Heart left ventricle (tissue), 16 donors: ENCODE measurements at regions not wholly inside any gene's neighbourhood (a gene's known extent, or its start where the extent isn't known, plus 50 kb on each side); places are given as distances from the start of the nearest gene placed in this dataset.
A peak's percentile ranks its signal among the peaks of the same experiment; 100 is the strongest.

Experiments used
- ATAC-seq, 4 donors: fragments of 200-7000 bp; cut with Tn5 transposase; one replicate each; pipeline ENCODE4 v1.9.1; 2020 to 2022; ENCODE audit warnings: moderate library complexity in 4 of 4, mild to moderate bottlenecking in 3 of 4, moderate number of reproducible peaks in 1 of 4
- DNase-seq, 5 donors: peaks; one replicate each; pipeline ENCODE4 v3.0.0-alpha.2; 2020
- H3K27ac ChIP-seq, 12 donors: fragments of 200-600 bp; sonication (generic) in 4 of 12; one replicate each; pipeline versions ENCODE4 v1.5.0 to v1.8.0; 2016 to 2022; ENCODE audit warnings: mild to moderate bottlenecking in 2 of 12
- H3K27me3 ChIP-seq, 9 donors: fragments of 200-600 bp; sonication (generic) in 2 of 9; one replicate each; pipeline versions ENCODE4 v1.5.1 to v1.8.0; 2016 to 2022; ENCODE audit warnings: mild to moderate bottlenecking in 3 of 9
- H3K36me3 ChIP-seq, 9 donors: fragments of 200-600 bp; sonication (generic) in 2 of 9; one replicate each; pipeline versions ENCODE4 v1.5.0 to v1.8.0; 2018 to 2022; ENCODE audit warnings: mild to moderate bottlenecking in 2 of 9
- H3K4me1 ChIP-seq, 12 donors: fragments of 200-600 bp; sonication (generic) in 4 of 12; one replicate each; pipeline versions ENCODE4 v1.5.0 to v1.8.0; 2016 to 2022; ENCODE audit warnings: mild to moderate bottlenecking in 3 of 12
- H3K4me3 ChIP-seq, 12 donors: fragments of 200-600 bp; sonication (generic) in 4 of 12; one replicate each; pipeline versions ENCODE4 v1.5.0 to v1.8.0; 2017 to 2022; ENCODE audit warnings: mild to moderate bottlenecking in 9 of 12, moderate library complexity in 4 of 12
- H3K9me3 ChIP-seq, 12 donors: fragments of 200-600 bp; sonication (generic) in 4 of 12; one replicate each; pipeline versions ENCODE4 v1.5.0 to v1.8.0; 2016 to 2022; ENCODE audit warnings: mild to moderate bottlenecking in 1 of 12
- CTCF ChIP-seq, 12 donors: fragments of 200-600 bp; sonication (generic) in 4 of 12; IDR thresholded peaks; one replicate each; pipeline versions ENCODE4 v1.5.0 to v1.8.0; 2018 to 2022; ENCODE audit warnings: antibody characterized with exemption in 12 of 12, mild to moderate bottlenecking in 5 of 12
- POLR2A ChIP-seq, 2 donors: fragments of 450-650 bp; IDR thresholded peaks; one replicate each; pipeline ENCODE4 v1.6.1; 2017; ENCODE audit warnings: antibody characterized with exemption in 2 of 2, mild to moderate bottlenecking in 2 of 2, moderate library complexity in 2 of 2
- WGBS, 4 donors: extraction: QIAGEN DNeasy Blood & Tissue Kit in 2 of 4; methylation state at CpG; one replicate each; pipeline versions ENCODE4 v1.1.5 to v1.1.7; 2013 to 2018; 5-methylcytosine and 5-hydroxymethylcytosine counted together
- intact Hi-C, 10 donors: fragments of 100-400 bp; cut with DNase I; formaldehyde crosslinking; loops; one replicate each; pipeline versions ENCODE4 v1.11.1 to v1.14.2; 2022
- donor health status: ischemic (EF 13 %, LVEDD 7.1; RV severe dilation, severe dysfunction).
- donor health status: healthy with polysubstance abuse.
- donor health status: DM: no; HTN: yes; CAD: no.
- donor health status: DM: no; HTN: no; CAD: no.
- donor health status: ischemic (EF 25% LVEDD 6.9; RV normal size, moderate dysfunction).
- donor health status: ischemic (EF 25% LVEDD 5.7; RV mildly dilated, moderate dysfunction).
- donor health status: healthy.
- donor health status: DM: yes; HTN: yes; CAD: no.
- donor health status: ischemic (EF 35%, LVEDD 5.7; RV mildly dilated, moderate dysfunction).
- donor health status: nonischemic (EF 11% LVEDD 7.7; RV severe dilation, severe dysfunction).
- donor health status: DM: yes; HTN: yes; CAD: no.
- donor health status: PGD.
- donor health status: ischemic (EF 29% LVEDD 5.4; RV normal size, mild dysfunction).
- donor health status: nonischemic (EF 23%, LVEDD 6.1; RV moderate dilation, normal function).

DNA sequence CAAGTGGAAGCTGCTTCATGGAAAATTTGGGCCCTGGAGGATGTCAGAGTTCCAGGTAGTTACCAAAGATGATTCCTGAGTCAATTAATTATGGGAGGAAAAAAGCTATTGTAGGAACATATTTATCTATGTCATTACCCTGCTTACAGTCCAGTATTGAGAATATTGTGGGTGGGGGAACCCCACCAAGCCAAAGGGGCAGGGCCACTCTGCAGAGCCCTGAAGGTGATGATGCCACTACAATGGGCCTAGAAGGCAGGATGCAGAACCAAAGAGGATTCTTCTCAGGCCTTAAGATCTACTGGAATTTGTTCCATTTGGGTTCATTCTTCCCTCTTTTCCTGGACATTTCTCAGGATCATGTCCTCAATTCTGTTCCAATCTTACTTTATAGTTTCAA lies 375.2 kb upstream of the MARCKS start:
- Histone ChIP-seq H3K9me3 (no peaks in the 10 kb centered on the region), H3K27ac (no peak overlapping the region), H3K4me3 (no peak overlapping the region), H3K27me3 (no peaks in the 10 kb centered on the region), H3K4me1 (peaks cover 0 to 8% (median 0%) of the 10 kb centered on the region in 12 donors), H3K36me3 (no peaks in the 10 kb centered on the region)
- TF ChIP-seq POLR2A (IDR thresholded peaks at IDR 0.05) (no peak), CTCF (IDR thresholded peaks at IDR 0.05) (no peak)
- intact Hi-C loops = no loop called here
- no peak for ATAC-seq
- no peak for DNase-seq

DNA sequence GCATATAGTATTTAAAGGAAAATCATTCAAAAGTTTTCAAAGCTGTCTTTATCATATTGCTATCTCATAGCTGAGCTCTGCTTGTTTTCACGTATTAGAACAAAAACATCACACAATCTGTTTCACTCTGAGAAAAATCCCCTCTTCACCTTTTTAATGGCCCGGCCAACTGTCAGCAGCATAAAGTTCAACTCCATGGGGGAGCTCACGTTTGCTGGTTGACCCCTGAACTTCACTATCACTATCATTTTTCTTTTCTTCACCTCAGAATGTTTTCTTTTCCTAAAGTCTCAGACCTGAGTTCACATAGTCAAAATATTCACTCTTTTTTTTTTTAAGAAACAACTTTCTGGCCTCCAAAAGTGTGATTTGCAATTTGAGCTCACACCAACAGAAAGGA lies 374.4 kb upstream of the MARCKS start:
- intact Hi-C loops = no loop called here
- 82 to 92% (median 84%) methylated on average over 3 of the region's 3 CpGs for WGBS, 4 donors
- H3K4me1 ChIP-seq = no peaks in the 10 kb centered on the region
- no peaks in the 10 kb centered on the region for H3K27me3 ChIP-seq
- no peak overlapping the region for H3K27ac ChIP-seq
- no peak for ATAC-seq
- DNase-seq = no peak
- no peak overlapping the region for H3K4me3 ChIP-seq
- TF ChIP-seq POLR2A (IDR thresholded peaks at IDR 0.05) (no peak), CTCF (IDR thresholded peaks at IDR 0.05) (no peak)
- H3K9me3 ChIP-seq = no peaks in the 10 kb centered on the region
- H3K36me3 ChIP-seq = no peaks in the 10 kb centered on the region

GRCh38 chr6:113486199-113486598 lies 370.9 kb upstream of the MARCKS start:
- DNase-seq (no peak), ATAC-seq (peak in 1 of 4 donors; percentile 26)
- no peaks in the 10 kb centered on the region for H3K9me3 ChIP-seq
- H3K4me1 ChIP-seq = peaks cover 0 to 3% (median 0%) of the 10 kb centered on the region in 12 donors
- intact Hi-C loops = no loop called here
- H3K4me3 ChIP-seq = no peak overlapping the region
- TF ChIP-seq CTCF (IDR thresholded peaks at IDR 0.05) = no peak
- no peak for TF ChIP-seq POLR2A (IDR thresholded peaks at IDR 0.05)
- no peak overlapping the region for H3K27ac ChIP-seq
- H3K27me3 ChIP-seq = no peaks in the 10 kb centered on the region
- H3K36me3 ChIP-seq = no peaks in the 10 kb centered on the region
- WGBS, 4 donors = 68 to 86% (median 74%) methylated on average over 2 of the region's 2 CpGs

- Histone ChIP-seq H3K9me3 (no peaks in the 10 kb centered on the region), H3K4me3 (no peak overlapping the region), H3K36me3 (no peaks in the 10 kb centered on the region), H3K4me1 (peaks cover 0 to 3% (median 0%) of the 10 kb centered on the region in 12 donors), H3K27ac (no peak overlapping the region), H3K27me3 (no peaks in the 10 kb centered on the region)
- no peak for DNase-seq
- WGBS, 4 donors = 93 to 95% (median 94%) methylated on average over 2 of the region's 2 CpGs
- TF ChIP-seq POLR2A (IDR thresholded peaks at IDR 0.05) (no peak), CTCF (IDR thresholded peaks at IDR 0.05) (no peak)
- no peak for ATAC-seq
- intact Hi-C loops = no loop called here
Observed at GRCh38 chr6:113487489-113488058, 369.6 kb upstream of the MARCKS start.
